H1 (cell line): ENCODE measurements at regions not wholly inside any gene's neighbourhood (a gene's known extent, or its start where the extent isn't known, plus 50 kb on each side); places are given as distances from the start of the nearest gene placed in this dataset.

ENCODE experiments used
- CTCF ChIA-PET: fragments of 300-600 bp; sonication (Branson Sonifier 250); formaldehyde crosslinking; loops from one replicate; lab custom pipeline; 2021; ENCODE audit not compliant: partially characterized antibody; lab: Charles Lee
- POLR2A ChIA-PET: fragments of 300-600 bp; sonication (Branson Sonifier 250); formaldehyde crosslinking; loops from one replicate; lab custom pipeline; 2021; ENCODE audit warnings: inconsistent platforms; ENCODE audit not compliant: partially characterized antibody; lab: Charles Lee
- DNase-seq, 2 experiments: peaks; one replicate each; pipeline versions ENCODE4 v3.0.0 to v3.0.0-alpha.2; 2010 to 2022; ENCODE audit warnings: low spot score in 2 of 2, low read depth in 1 of 2, mixed read lengths in 1 of 2
- FAIRE-seq: peaks from 2 replicates; lab custom pipeline; 2011; peaks lifted over from hg19 to GRCh38; lab: Jason Lieb, UNC
- H2AFZ ChIP-seq: 2 replicates; pipeline ENCODE4 v1.8.1; 2012; ENCODE audit warnings: low read length, inconsistent platforms
- H2AK5ac ChIP-seq: 2 replicates; pipeline ENCODE4 v1.6.1; 2013; ENCODE audit warnings: low read depth, low read length
- H2BK120ac ChIP-seq: replicated peaks from 2 replicates; pipeline ENCODE3; 2013; ENCODE audit warnings: low read depth, low read length, inconsistent platforms
- H2BK12ac ChIP-seq: 2 replicates; pipeline ENCODE4 v1.6.1; 2013; ENCODE audit warnings: low read depth, low read length
- H2BK15ac ChIP-seq: 2 replicates; pipeline ENCODE4 v1.6.1; 2013; ENCODE audit warnings: low read length
- H2BK20ac ChIP-seq: 2 replicates; pipeline ENCODE4 v1.6.1; 2013; ENCODE audit warnings: low read length
- H2BK5ac ChIP-seq: 2 replicates; pipeline ENCODE4 v1.6.1; 2013; ENCODE audit warnings: low read depth, low read length
- H3K14ac ChIP-seq: 2 replicates; pipeline ENCODE4 v1.6.1; 2013; ENCODE audit warnings: inconsistent platforms; ENCODE audit not compliant: insufficient read length
- H3K18ac ChIP-seq: 2 replicates; pipeline ENCODE4 v1.6.1; 2013; ENCODE audit warnings: low read length; ENCODE audit errors: extremely low read depth
- H3K23ac ChIP-seq: 2 replicates; pipeline ENCODE4 v1.6.1; 2013; ENCODE audit warnings: inconsistent platforms; ENCODE audit not compliant: insufficient read length
- H3K23me2 ChIP-seq: 2 replicates; pipeline ENCODE4 v1.6.1; 2013; ENCODE audit warnings: low read depth, low read length
- H3K27ac ChIP-seq: 2 replicates; pipeline ENCODE4 v1.6.1; 2011; ENCODE audit warnings: low read depth, low read length, inconsistent platforms
- H3K27me3 ChIP-seq, 4 experiments: replicated peaks in 1 of 4; 1 replicate in 1 of 4; 2 replicates in 3 of 4; pipeline versions ENCODE4 v1.6.1 to v1.8.1; 2011 to 2013; ENCODE audit warnings: low read length in 3 of 4, mild to moderate bottlenecking in 3 of 4, inconsistent platforms in 2 of 4, mixed read lengths in 2 of 4, moderate library complexity in 1 of 4; ENCODE audit not compliant: control insufficient read depth in 3 of 4, insufficient read depth in 3 of 4; ENCODE audit errors: extremely low read depth in 1 of 4
- H3K36me3 ChIP-seq, 4 experiments: 2 replicates each; pipeline versions ENCODE4 v1.6.1 to v1.8.1; 2011 to 2013; ENCODE audit warnings: mild to moderate bottlenecking in 4 of 4, low read length in 3 of 4, moderate library complexity in 2 of 4, control low read depth in 1 of 4, inconsistent platforms in 1 of 4; ENCODE audit not compliant: insufficient read depth in 4 of 4, control insufficient read depth in 2 of 4
- H3K4ac ChIP-seq: replicated peaks from 2 replicates; pipeline ENCODE3; 2013; ENCODE audit warnings: low read length, low read depth, mixed read lengths, inconsistent platforms; ENCODE audit not compliant: insufficient read length
- H3K4me1 ChIP-seq, 4 experiments: replicated peaks in 1 of 4; 1 replicate in 1 of 4; 2 replicates in 3 of 4; pipeline versions ENCODE4 v1.6.1 to v1.8.1; 2011 to 2013; ENCODE audit warnings: low read length in 3 of 4, inconsistent platforms in 2 of 4, mixed read lengths in 1 of 4; ENCODE audit not compliant: insufficient read depth in 4 of 4, control insufficient read depth in 3 of 4
- H3K4me2 ChIP-seq, 2 experiments: 2 replicates each; pipeline versions ENCODE4 v1.6.1 to v1.8.1; 2011 to 2013; ENCODE audit warnings: low read depth in 2 of 2, low read length in 2 of 2, control low read depth in 1 of 2, inconsistent platforms in 1 of 2, mild to moderate bottlenecking in 1 of 2; ENCODE audit not compliant: insufficient read depth in 1 of 2
- H3K4me3 ChIP-seq, 4 experiments: fragments of 200-600, 300-600 bp in 1 of 4; sonication (generic), shearing (Covaris generic), sonication (Bioruptor Twin) in 1 of 4; 2 replicates each; pipeline versions ENCODE4 v1.5.1 to v1.8.1; 2011 to 2016; ENCODE audit warnings: low read length in 4 of 4, low read depth in 3 of 4, control low read depth in 2 of 4, inconsistent platforms in 2 of 4, mild to moderate bottlenecking in 2 of 4, mixed read lengths in 1 of 4, moderate library complexity in 1 of 4; ENCODE audit not compliant: insufficient read depth in 2 of 4; ENCODE audit errors: extremely low read depth in 1 of 4
- H3K56ac ChIP-seq: replicated peaks from 2 replicates; pipeline ENCODE3; 2013; ENCODE audit warnings: low read depth, mild to moderate bottlenecking, mixed read lengths, low read length, inconsistent platforms; ENCODE audit not compliant: insufficient read length
- H3K79me1 ChIP-seq: 2 replicates; pipeline ENCODE4 v1.6.1; 2013; ENCODE audit warnings: low read depth, low read length, control low read depth
- H3K79me2 ChIP-seq, 2 experiments: 2 replicates each; pipeline versions ENCODE4 v1.6.1 to v1.8.1; 2012 to 2013; ENCODE audit warnings: low read length in 2 of 2, mild to moderate bottlenecking in 2 of 2, inconsistent platforms in 1 of 2; ENCODE audit not compliant: insufficient read depth in 2 of 2, control insufficient read depth in 1 of 2
- H3K9ac ChIP-seq, 4 experiments: replicated peaks in 1 of 4; 1 replicate in 1 of 4; 2 replicates in 3 of 4; pipeline versions ENCODE4 v1.6.1 to v1.8.1; 2011 to 2013; ENCODE audit warnings: low read depth in 3 of 4, low read length in 3 of 4, control low read depth in 2 of 4, mild to moderate bottlenecking in 2 of 4, moderate library complexity in 2 of 4, inconsistent platforms in 1 of 4; ENCODE audit errors: extremely low read depth in 1 of 4
- H3K9me3 ChIP-seq, 2 experiments: 2 replicates each; pipeline versions ENCODE4 v1.6.1 to v1.8.1; 2012 to 2013; ENCODE audit warnings: mild to moderate bottlenecking in 2 of 2, moderate library complexity in 2 of 2, control low read depth in 1 of 2, inconsistent platforms in 1 of 2, low read depth in 1 of 2, low read length in 1 of 2, mixed read lengths in 1 of 2; ENCODE audit not compliant: insufficient read depth in 2 of 2
- H4K20me1 ChIP-seq, 2 experiments: replicated peaks in 1 of 2; 2 replicates each; pipeline versions ENCODE3 to v1.8.1; 2011 to 2013; ENCODE audit warnings: inconsistent platforms in 2 of 2, low read length in 2 of 2, mild to moderate bottlenecking in 1 of 2; ENCODE audit not compliant: insufficient read depth in 2 of 2, control insufficient read depth in 1 of 2
- H4K5ac ChIP-seq: 2 replicates; pipeline ENCODE4 v1.6.1; 2013; ENCODE audit warnings: low read length, low read depth, mixed read lengths, inconsistent platforms; ENCODE audit not compliant: insufficient read length
- H4K8ac ChIP-seq: 2 replicates; pipeline ENCODE4 v1.8.0; 2013; ENCODE audit warnings: mild to moderate bottlenecking, moderate library complexity, low read length, inconsistent platforms; ENCODE audit not compliant: insufficient read depth; ENCODE audit errors: extremely low read depth
- H4K91ac ChIP-seq: replicated peaks from 2 replicates; pipeline ENCODE3; 2013; ENCODE audit warnings: low read length, mixed read lengths, inconsistent platforms; ENCODE audit not compliant: insufficient read length
- CREB1 ChIP-seq: IDR thresholded peaks from 2 replicates; pipeline ENCODE4 v1.6.1; 2012; ENCODE audit warnings: inconsistent platforms
- EZH2 ChIP-seq: fragments of 200-600 bp; sonication (generic); IDR thresholded peaks from 2 replicates; pipeline ENCODE4 v1.7.1; 2012; ENCODE audit warnings: low read depth, mild to moderate bottlenecking, moderate library complexity, low read length, inconsistent platforms; ENCODE audit not compliant: severe bottlenecking
- FOSL1 ChIP-seq: IDR thresholded peaks from 2 replicates; pipeline ENCODE4 v1.6.1; 2011; ENCODE audit warnings: mild to moderate bottlenecking, low read depth, low read length, moderate library complexity; ENCODE audit not compliant: insufficient read depth
- HDAC2 ChIP-seq, 2 experiments: fragments of 300-600 bp in 1 of 2; sonication (generic) in 1 of 2; IDR thresholded peaks; 2 replicates each; pipeline ENCODE4 v1.6.1; 2011 to 2012; ENCODE audit warnings: low read depth in 2 of 2, low read length in 2 of 2, mild to moderate bottlenecking in 2 of 2, moderate library complexity in 2 of 2, borderline replicate concordance in 1 of 2, inconsistent platforms in 1 of 2
- KDM1A ChIP-seq: fragments of 200-600, 300-600 bp; sonication (generic); IDR thresholded peaks from 2 replicates; pipeline ENCODE4 v1.7.1; 2016; ENCODE audit warnings: mild to moderate bottlenecking, low read length, borderline replicate concordance
- POU5F1 ChIP-seq: IDR thresholded peaks from 2 replicates; pipeline ENCODE4 v1.6.1; 2011; ENCODE audit warnings: low read depth, mild to moderate bottlenecking, low read length, moderate library complexity
- SAP30 ChIP-seq: fragments of 300-600 bp; sonication (generic); IDR thresholded peaks from 2 replicates; pipeline ENCODE4 v1.7.1; 2012; ENCODE audit warnings: low read length, moderate library complexity, mild to moderate bottlenecking, inconsistent platforms; ENCODE audit not compliant: insufficient read depth, insufficient replicate concordance
- SIX5 ChIP-seq: IDR thresholded peaks from 2 replicates; pipeline ENCODE4 v1.6.1; 2011; ENCODE audit warnings: mild to moderate bottlenecking, low read depth, low read length
- SP2 ChIP-seq: IDR thresholded peaks from 2 replicates; pipeline ENCODE4 v1.6.1; 2012; ENCODE audit warnings: mild to moderate bottlenecking, low read length, inconsistent platforms
- SRF ChIP-seq: IDR thresholded peaks from 2 replicates; pipeline ENCODE4 v1.6.1; 2011; ENCODE audit warnings: mild to moderate bottlenecking, low read depth, low read length, moderate library complexity
- TAF7 ChIP-seq: optimal IDR thresholded peaks from 2 replicates; pipeline ENCODE3; 2011; ENCODE audit warnings: low read depth, mild to moderate bottlenecking, inconsistent platforms, low read length, moderate library complexity, borderline replicate concordance
- WGBS, 2 experiments: shearing (Covaris generic) in 1 of 2; methylation state at CpG; one replicate each; pipeline versions ENCODE4 v1.1.6 to v1.1.7; 2013 to 2015; ENCODE audit warnings: low lambda C conversion rate in 2 of 2, mixed read lengths in 2 of 2, inconsistent platforms in 1 of 2, low coverage in 1 of 2, missing lambda C conversion rate in 1 of 2; ENCODE audit not compliant: insufficient replicate concordance in 2 of 2, insufficient coverage in 1 of 2, insufficient read length in 1 of 2; ENCODE audit errors: extremely low coverage in 1 of 2, missing lambda C conversion rate in 1 of 2; 5-methylcytosine and 5-hydroxymethylcytosine counted together

- Histone ChIP-seq H3K56ac (no peak overlapping the region), H3K9ac (no peak overlapping the region), H3K4me2 (no peak overlapping the region), H4K20me1 (no peaks in the 10 kb centered on the region), H4K91ac (no peak overlapping the region), H3K14ac (no peak overlapping the region), H2AK5ac (no peak overlapping the region), H3K27ac (no peak overlapping the region), H3K79me1 (no peaks in the 10 kb centered on the region), H4K8ac (no peak overlapping the region), H2AFZ (no peak overlapping the region), H2BK5ac (no peak overlapping the region), H2BK120ac (no peak overlapping the region), H2BK20ac (no peak overlapping the region), H3K4ac (no peak overlapping the region), H2BK15ac (no peak overlapping the region), H3K36me3 (no peaks in the 10 kb centered on the region), H2BK12ac (no peak overlapping the region), H3K27me3 (no peaks in the 10 kb centered on the region), H3K9me3 (peaks cover 0 to 15% of the 10 kb centered on the region in 2 experiments; a peak in 2 of 4 replicates), H4K5ac (no peak overlapping the region), H3K23me2 (no peaks in the 10 kb centered on the region), H3K23ac (no peak overlapping the region), H3K79me2 (no peaks in the 10 kb centered on the region), H3K18ac (no peak overlapping the region), H3K4me3 (no peak overlapping the region), H3K4me1 (no peaks in the 10 kb centered on the region)
- no peak for TF ChIP-seq HDAC2 (IDR thresholded peaks at IDR 0.05; ENCODE audit: borderline replicate concordance in 1 of 2, low read depth in 2 of 2, low read length in 2 of 2)
- TF ChIP-seq EZH2 = no peak
- TF ChIP-seq TAF7 = no peak
- TF ChIP-seq SP2 = no peak
- no peak for TF ChIP-seq SAP30
- no peak for TF ChIP-seq KDM1A
- TF ChIP-seq SRF = no peak
- TF ChIP-seq POU5F1 = no peak
- TF ChIP-seq CREB1 = no peak
- no peak for TF ChIP-seq SIX5
- TF ChIP-seq FOSL1 = no peak
- CTCF ChIA-PET = no interaction called here
- DNase-seq (no peak), FAIRE-seq (no peak)
- 91% methylated on average over 4 of the region's 4 CpGs; no CpG with 5 or more reads in 1 of the 2 experiments for WGBS, 2 experiments
- POLR2A ChIA-PET = no interaction called here
These were observed 86.4 kb upstream of the ZMAT1 start for GRCh38 chrX:102018208-102018607.
